HG02885 (cell line): ENCODE measurements at regions not wholly inside any gene's neighbourhood (a gene's known extent, or its start where the extent isn't known, plus 50 kb on each side); places are given as distances from the start of the nearest gene placed in this dataset.
"Not testable (repeated sequence)": the region's sequence is repeated elsewhere in the genome, so short reads cannot be mapped to it uniquely, and the experiment has no call there.

ENCODE experiments used
- ATAC-seq: cut with Tn5 transposase; IDR thresholded peaks from one replicate; pipeline ENCODE4 v1.9.1; 2021; ENCODE audit warnings: mild to moderate bottlenecking; ENCODE audit not compliant: unreplicated experiment, poor library complexity

- ATAC-seq = no peak
Measured at GRCh38 chr6:144662812-144663365, 377.8 kb downstream of the UTRN start.

- no peak for ATAC-seq
Measured at GRCh38 chr6:144664281-144664680, 379.1 kb downstream of the UTRN start.

- no peak for ATAC-seq
Measured at GRCh38 chr6:144664947-144665346, 379.8 kb downstream of the UTRN start.

GRCh38 chr6:144665932-144666450 is 380.9 kb downstream of the UTRN start:
- no peak for ATAC-seq

- ATAC-seq = no peak
Measured at GRCh38 chr6:144666781-144667180, 381.6 kb downstream of the UTRN start.

- ATAC-seq = no peak
Measured at GRCh38 chr6:144667532-144668503, 382.7 kb downstream of the UTRN start.

GRCh38 chr6:144670259-144670658 is 385.1 kb downstream of the UTRN start:
- not testable (repeated sequence) for ATAC-seq

- no peak for ATAC-seq
Measured at GRCh38 chr6:144673807-144674206, 388.7 kb downstream of the UTRN start.

GRCh38 chr6:144675231-144675861 is 390.2 kb downstream of the UTRN start:
- ATAC-seq = no peak

- ATAC-seq = not testable (repeated sequence)
Measured at GRCh38 chr6:144676310-144676709, 391.2 kb downstream of the UTRN start.

- ATAC-seq = not testable (repeated sequence)
Measured at GRCh38 chr6:144677263-144677662, 392.1 kb downstream of the UTRN start.

- no peak for ATAC-seq
Measured at GRCh38 chr6:144678844-144679243, 393.7 kb downstream of the UTRN start.

- no peak for ATAC-seq
Measured at GRCh38 chr6:144681334-144681733, 396.2 kb downstream of the UTRN start.

GRCh38 chr6:144683216-144684070 is 398.3 kb downstream of the UTRN start:
- no peak for ATAC-seq

GRCh38 chr6:144688713-144689112 is 403.6 kb downstream of the UTRN start:
- no peak for ATAC-seq

- ATAC-seq = no peak
Measured at GRCh38 chr6:144689503-144690040, 404.4 kb downstream of the UTRN start.

GRCh38 chr6:144690133-144690532 is 405.0 kb downstream of the UTRN start:
- no peak for ATAC-seq

- ATAC-seq = no peak
Measured at GRCh38 chr6:144690666-144691065, 405.5 kb downstream of the UTRN start.

- ATAC-seq = not testable (repeated sequence)
Measured at GRCh38 chr6:144692050-144692449, 406.9 kb downstream of the UTRN start.
